22Rv1 (cell line): ENCODE measurements at regions not wholly inside any gene's neighbourhood (a gene's known extent, or its start where the extent isn't known, plus 50 kb on each side); places are given as distances from the start of the nearest gene placed in this dataset.
"Not testable (repeated sequence)": the region's sequence is repeated elsewhere in the genome, so short reads cannot be mapped to it uniquely, and the experiment has no call there.

ENCODE experiments used
- H3K27ac ChIP-seq: fragments of 450-650 bp; 2 replicates; pipeline ENCODE4 v1.5.1; 2017
- CTCF ChIP-seq: fragments of 450-650 bp; IDR thresholded peaks from 2 replicates; pipeline ENCODE4 v1.5.1; 2017; ENCODE audit warnings: mild to moderate bottlenecking
- ZFX ChIP-seq: fragments of 450-650 bp; IDR thresholded peaks from 2 replicates; pipeline ENCODE4 v1.6.1; 2017; ENCODE audit warnings: antibody characterized with exemption, borderline replicate concordance

- no peak for TF ChIP-seq ZFX
- no peak for TF ChIP-seq CTCF
Measured at GRCh38 chr2:212815453-212815852, 276.9 kb upstream of the ERBB4 start.

GRCh38 chr2:212814941-212815340 is 276.3 kb upstream of the ERBB4 start:
- TF ChIP-seq CTCF = no peak
- TF ChIP-seq ZFX = no peak
- H3K27ac ChIP-seq = no peak overlapping the region

More at GRCh38 chr2:212815453-212815852, 276.9 kb upstream of the ERBB4 start:
- H3K27ac ChIP-seq = no peak overlapping the region

GRCh38 chr2:212811921-212812320 is 273.3 kb upstream of the ERBB4 start:
- H3K27ac ChIP-seq = no peak overlapping the region

GRCh38 chr2:212811036-212811805 is 272.6 kb upstream of the ERBB4 start:
- H3K27ac ChIP-seq = no peak overlapping the region
- TF ChIP-seq ZFX (no peak), CTCF (no peak)

More at GRCh38 chr2:212811921-212812320, 273.3 kb upstream of the ERBB4 start:
- no peak for TF ChIP-seq CTCF
- no peak for TF ChIP-seq ZFX

GRCh38 chr2:212797484-212798205 is 259.0 kb upstream of the ERBB4 start:
- TF ChIP-seq ZFX (no peak), CTCF (no peak)
- no peak overlapping the region for H3K27ac ChIP-seq

- H3K27ac ChIP-seq = no peak overlapping the region
- no peak for TF ChIP-seq CTCF
- no peak for TF ChIP-seq ZFX
Measured at GRCh38 chr2:212794471-212794870, 255.9 kb upstream of the ERBB4 start.

GRCh38 chr2:212791569-212791968 is 253.0 kb upstream of the ERBB4 start:
- no peak overlapping the region for H3K27ac ChIP-seq
- no peak for TF ChIP-seq CTCF
- TF ChIP-seq ZFX = no peak

- not testable (repeated sequence) for H3K27ac ChIP-seq
Measured at GRCh38 chr2:212786088-212786487, 247.5 kb upstream of the ERBB4 start.
